ENCODE measurements at regions not wholly inside any gene's neighbourhood (a gene's known extent, or its start where the extent isn't known, plus 50 kb on each side); places are given as distances from the start of the nearest gene placed in this dataset.
"Not testable (repeated sequence)": the region's sequence is repeated elsewhere in the genome, so short reads cannot be mapped to it uniquely, and the experiment has no call there.

GRCh38 chr11:33455867-33456463 is 198.8 kb downstream of the HIPK3 start:
- DNase-seq: no peak

- no peak for DNase-seq
These were observed 197.1 kb downstream of the HIPK3 start for GRCh38 chr11:33454264-33454663.

GRCh38 chr11:33452836-33453624 is 195.8 kb downstream of the HIPK3 start:
- no peak for DNase-seq

GRCh38 chr11:33451364-33451763 is 194.2 kb downstream of the HIPK3 start:
- no peak for DNase-seq

GRCh38 chr11:33449798-33450197 is 192.6 kb downstream of the HIPK3 start:
- DNase-seq: no peak

GRCh38 chr11:33448461-33449130 is 191.4 kb downstream of the HIPK3 start:
- DNase-seq: no peak

GRCh38 chr11:33445761-33446161 is 188.6 kb downstream of the HIPK3 start:
- DNase-seq: no peak

GRCh38 chr11:33444835-33445594 is 187.8 kb downstream of the HIPK3 start:
- no peak for DNase-seq

GRCh38 chr11:33443684-33444083 is 186.5 kb downstream of the HIPK3 start:
- no peak for DNase-seq

- no peak for DNase-seq
These were observed 181.1 kb downstream of the HIPK3 start for GRCh38 chr11:33438301-33438700.

- DNase-seq: no peak
These were observed 180.3 kb downstream of the HIPK3 start for GRCh38 chr11:33437529-33437928.

- DNase-seq: no peak
These were observed 178.0 kb downstream of the HIPK3 start for GRCh38 chr11:33435216-33435615.

- no peak for DNase-seq
These were observed 177.1 kb downstream of the HIPK3 start for GRCh38 chr11:33434294-33434693.

- not testable (repeated sequence) for DNase-seq
These were observed 171.3 kb downstream of the HIPK3 start for GRCh38 chr11:33428435-33428834.

GRCh38 chr11:33420959-33421566 is 163.9 kb downstream of the HIPK3 start:
- DNase-seq: no peak

GRCh38 chr11:33419924-33420323 is 162.7 kb downstream of the HIPK3 start:
- DNase-seq: no peak

- DNase-seq: no peak
These were observed 159.9 kb downstream of the HIPK3 start for GRCh38 chr11:33417121-33417520.

- DNase-seq: no peak
These were observed 156.1 kb downstream of the HIPK3 start for GRCh38 chr11:33413301-33413700.

GRCh38 chr11:33412241-33412640 is 155.1 kb downstream of the HIPK3 start:
- DNase-seq: no peak

- DNase-seq: no peak
These were observed 154.6 kb downstream of the HIPK3 start for GRCh38 chr11:33411751-33412150.

- no peak for DNase-seq
These were observed 153.0 kb downstream of the HIPK3 start for GRCh38 chr11:33410086-33410765.
